Kidney epithelial cell (primary cell): ENCODE measurements at regions not wholly inside any gene's neighbourhood (a gene's known extent, or its start where the extent isn't known, plus 50 kb on each side); places are given as distances from the start of the nearest gene placed in this dataset.
"Not testable (repeated sequence)": the region's sequence is repeated elsewhere in the genome, so short reads cannot be mapped to it uniquely, and the experiment has no call there.

Source experiments
- DNase-seq: peaks from one replicate; pipeline ENCODE4 v3.0.0-alpha.2; 2010; ENCODE audit warnings: low read depth
- H3K27me3 ChIP-seq: 2 replicates; pipeline ENCODE4 v1.6.0; 2011; ENCODE audit warnings: low read length; ENCODE audit not compliant: control insufficient read depth, insufficient read depth
- H3K36me3 ChIP-seq: 2 replicates; pipeline ENCODE4 v1.5.1; 2011; ENCODE audit warnings: low read length; ENCODE audit not compliant: control insufficient read depth, insufficient read depth
- H3K4me3 ChIP-seq: 2 replicates; pipeline ENCODE4 v1.5.1; 2011; ENCODE audit warnings: low read depth, mild to moderate bottlenecking, control low read depth, low read length
- CTCF ChIP-seq: IDR thresholded peaks from 2 replicates; pipeline ENCODE4 v1.5.1; 2011; ENCODE audit warnings: mild to moderate bottlenecking, moderate library complexity, low read length, control low read depth, inconsistent platforms; ENCODE audit not compliant: insufficient read depth, poor library complexity, severe bottlenecking

- Histone ChIP-seq H3K4me3 (no peak overlapping the region), H3K27me3 (no peaks in the 10 kb centered on the region), H3K36me3 (no peaks in the 10 kb centered on the region)
- TF ChIP-seq CTCF, result no peak
- DNase-seq, result no peak
Measured at GRCh38 chr7:155237730-155238129, 59.9 kb upstream of the INSIG1 start.

- H3K27me3 ChIP-seq, DNase-seq: not testable (repeated sequence)
Measured at GRCh38 chr7:155239431-155240087, 58.1 kb upstream of the INSIG1 start.

GRCh38 chr7:155244675-155245074 lies 53.0 kb upstream of the INSIG1 start:
- H3K4me3 ChIP-seq, result no peak overlapping the region
- no peaks in the 10 kb centered on the region for H3K36me3 ChIP-seq
- no peak for DNase-seq
- no peaks in the 10 kb centered on the region for H3K27me3 ChIP-seq
- TF ChIP-seq CTCF, result no peak

More at GRCh38 chr7:155239431-155240087, 58.1 kb upstream of the INSIG1 start:
- not testable (repeated sequence) for H3K36me3 ChIP-seq, H3K4me3 ChIP-seq

GRCh38 chr7:155247479-155248365 lies 50.0 kb upstream of the INSIG1 start:
- DNase-seq, result no peak
- H3K36me3 ChIP-seq, result no peaks in the 10 kb centered on the region
- H3K27me3 ChIP-seq, result no peaks in the 10 kb centered on the region
- TF ChIP-seq CTCF, result no peak
- H3K4me3 ChIP-seq, result no peak overlapping the region
